DND-41 (cell line): ENCODE measurements at regions not wholly inside any gene's neighbourhood (a gene's known extent, or its start where the extent isn't known, plus 50 kb on each side); places are given as distances from the start of the nearest gene placed in this dataset.

Experiments used
- ATAC-seq: fragments of 200-7000 bp; cut with Tn5 transposase; 3 replicates; pipeline ENCODE4 v1.9.1; 2021; ENCODE audit warnings: low read depth; ENCODE audit not compliant: insufficient read depth
- DNase-seq: peaks from one replicate; pipeline ENCODE4 v3.0.0-alpha.2; 2020
- H2AFZ ChIP-seq: 2 replicates; pipeline ENCODE4 v1.6.0; 2012; ENCODE audit warnings: low read depth, low read length
- H3K27ac ChIP-seq: 2 replicates; pipeline ENCODE4 v1.5.1; 2012; ENCODE audit warnings: low read length, inconsistent platforms
- H3K27me3 ChIP-seq: fragments of 200-600 bp; sonication (generic); 2 replicates; pipeline ENCODE4 v1.6.0; 2012; ENCODE audit warnings: low read length, mild to moderate bottlenecking, inconsistent platforms; ENCODE audit not compliant: insufficient read depth, poor library complexity
- H3K36me3 ChIP-seq: 2 replicates; pipeline ENCODE4 v1.5.1; 2012; ENCODE audit warnings: low read length, inconsistent platforms; ENCODE audit not compliant: insufficient read depth
- H3K4me1 ChIP-seq: 2 replicates; pipeline ENCODE4 v1.5.1; 2012; ENCODE audit warnings: mild to moderate bottlenecking, low read length; ENCODE audit not compliant: insufficient read depth
- H3K4me2 ChIP-seq: 2 replicates; pipeline ENCODE4 v1.6.0; 2012; ENCODE audit warnings: mild to moderate bottlenecking, moderate library complexity, low read length, inconsistent platforms; ENCODE audit not compliant: insufficient read depth
- H3K4me3 ChIP-seq, 2 experiments: fragments of 200-600 bp in 1 of 2; shearing (Covaris generic) in 1 of 2; 2 replicates each; pipeline ENCODE4 v1.5.1; 2012 to 2016; ENCODE audit warnings: inconsistent platforms in 2 of 2, low read length in 2 of 2, mild to moderate bottlenecking in 2 of 2, low read depth in 1 of 2, moderate library complexity in 1 of 2
- H3K79me2 ChIP-seq: 2 replicates; pipeline ENCODE4 v1.6.0; 2012; ENCODE audit warnings: low read length, inconsistent platforms; ENCODE audit not compliant: insufficient read depth
- H3K9ac ChIP-seq: 2 replicates; pipeline ENCODE4 v1.6.0; 2012; ENCODE audit warnings: low read depth, mild to moderate bottlenecking, inconsistent platforms, low read length, moderate library complexity
- H3K9me3 ChIP-seq: 2 replicates; pipeline ENCODE4 v1.5.1; 2012; ENCODE audit warnings: low read length, moderate library complexity, mild to moderate bottlenecking, inconsistent platforms; ENCODE audit not compliant: insufficient read depth, severe bottlenecking
- H4K20me1 ChIP-seq: 2 replicates; pipeline ENCODE4 v1.6.0; 2012; ENCODE audit warnings: low read length; ENCODE audit not compliant: insufficient read depth
- EZH2 ChIP-seq: IDR thresholded peaks from 3 replicates; pipeline ENCODE4 v1.6.1; 2012; ENCODE audit warnings: borderline replicate concordance, low read depth, mild to moderate bottlenecking, moderate library complexity, low read length, inconsistent platforms; ENCODE audit not compliant: severe bottlenecking
- TF ChIP-seq, protein P1 (sequence below): IDR thresholded peaks from 2 replicates; pipeline ENCODE4 v1.5.1; 2012; ENCODE audit warnings: borderline replicate concordance, low read length, moderate library complexity, mild to moderate bottlenecking; ENCODE audit not compliant: poor library complexity, severe bottlenecking; ENCODE audit errors: extremely low read depth

DNA sequence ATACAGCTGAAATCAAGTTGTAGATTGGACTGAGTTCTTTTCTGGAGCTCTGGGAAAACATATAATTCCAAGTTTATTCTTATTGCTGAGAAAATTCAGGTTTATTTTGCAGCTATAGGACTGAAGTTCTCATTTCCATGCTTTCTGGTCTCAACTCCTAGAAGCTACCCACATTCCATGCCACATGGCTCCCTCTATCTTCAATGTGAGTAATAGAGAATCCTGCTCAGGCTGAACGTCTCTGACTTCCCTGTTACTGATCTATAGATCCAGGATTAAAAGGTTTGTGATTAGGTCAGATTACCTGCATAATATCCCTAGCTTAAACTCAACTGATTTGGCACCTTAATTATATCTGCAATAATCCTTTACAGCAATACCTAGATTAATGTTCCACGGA, 453.8 kb upstream of the MC4R start:
- Histone ChIP-seq H3K27me3 (no peaks in the 10 kb centered on the region), H3K27ac (no peak overlapping the region), H3K4me3 (no peak overlapping the region), H3K36me3 (no peaks in the 10 kb centered on the region), H3K9ac (no peak overlapping the region), H3K9me3 (no peaks in the 10 kb centered on the region), H3K4me1 (no peaks in the 10 kb centered on the region), H3K79me2 (no peaks in the 10 kb centered on the region), H4K20me1 (no peaks in the 10 kb centered on the region), H2AFZ (no peak overlapping the region), H3K4me2 (no peak overlapping the region)
- DNase-seq = no peak
- no peak for TF ChIP-seq EZH2
- TF ChIP-seq, protein P1, sequence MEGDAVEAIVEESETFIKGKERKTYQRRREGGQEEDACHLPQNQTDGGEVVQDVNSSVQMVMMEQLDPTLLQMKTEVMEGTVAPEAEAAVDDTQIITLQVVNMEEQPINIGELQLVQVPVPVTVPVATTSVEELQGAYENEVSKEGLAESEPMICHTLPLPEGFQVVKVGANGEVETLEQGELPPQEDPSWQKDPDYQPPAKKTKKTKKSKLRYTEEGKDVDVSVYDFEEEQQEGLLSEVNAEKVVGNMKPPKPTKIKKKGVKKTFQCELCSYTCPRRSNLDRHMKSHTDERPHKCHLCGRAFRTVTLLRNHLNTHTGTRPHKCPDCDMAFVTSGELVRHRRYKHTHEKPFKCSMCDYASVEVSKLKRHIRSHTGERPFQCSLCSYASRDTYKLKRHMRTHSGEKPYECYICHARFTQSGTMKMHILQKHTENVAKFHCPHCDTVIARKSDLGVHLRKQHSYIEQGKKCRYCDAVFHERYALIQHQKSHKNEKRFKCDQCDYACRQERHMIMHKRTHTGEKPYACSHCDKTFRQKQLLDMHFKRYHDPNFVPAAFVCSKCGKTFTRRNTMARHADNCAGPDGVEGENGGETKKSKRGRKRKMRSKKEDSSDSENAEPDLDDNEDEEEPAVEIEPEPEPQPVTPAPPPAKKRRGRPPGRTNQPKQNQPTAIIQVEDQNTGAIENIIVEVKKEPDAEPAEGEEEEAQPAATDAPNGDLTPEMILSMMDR = no peak
- ATAC-seq = no peak

DNA sequence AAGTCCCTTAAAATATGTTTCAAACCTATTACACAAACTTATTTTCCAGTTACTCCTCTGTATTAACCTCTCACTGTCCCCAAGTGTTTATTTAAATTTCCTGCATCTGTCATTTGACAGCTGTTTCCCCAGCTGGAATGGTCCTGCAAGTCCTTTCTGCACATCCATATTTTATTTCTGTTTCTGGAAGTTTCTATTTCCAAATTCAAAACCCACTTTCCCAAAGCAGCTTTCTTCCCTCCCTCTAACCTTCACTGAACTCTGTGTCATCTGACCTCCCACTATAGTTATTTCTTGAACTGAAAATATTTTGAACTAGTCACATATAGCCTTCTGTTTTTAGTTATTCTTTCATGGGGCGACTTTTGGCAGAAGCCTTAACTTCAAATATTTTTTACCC, 459.4 kb upstream of the MC4R start:
- Histone ChIP-seq H4K20me1 (no peaks in the 10 kb centered on the region), H3K27ac (no peak overlapping the region), H3K4me3 (no peak overlapping the region), H2AFZ (no peak overlapping the region), H3K36me3 (no peaks in the 10 kb centered on the region), H3K4me1 (no peaks in the 10 kb centered on the region), H3K9me3 (no peaks in the 10 kb centered on the region), H3K9ac (no peak overlapping the region), H3K27me3 (peaks cover 4% of the 10 kb centered on the region), H3K4me2 (no peak overlapping the region), H3K79me2 (no peaks in the 10 kb centered on the region)
- no peak for ATAC-seq
- DNase-seq = no peak
- TF ChIP-seq, protein P1 = no peak
- TF ChIP-seq EZH2 = no peak

DNA sequence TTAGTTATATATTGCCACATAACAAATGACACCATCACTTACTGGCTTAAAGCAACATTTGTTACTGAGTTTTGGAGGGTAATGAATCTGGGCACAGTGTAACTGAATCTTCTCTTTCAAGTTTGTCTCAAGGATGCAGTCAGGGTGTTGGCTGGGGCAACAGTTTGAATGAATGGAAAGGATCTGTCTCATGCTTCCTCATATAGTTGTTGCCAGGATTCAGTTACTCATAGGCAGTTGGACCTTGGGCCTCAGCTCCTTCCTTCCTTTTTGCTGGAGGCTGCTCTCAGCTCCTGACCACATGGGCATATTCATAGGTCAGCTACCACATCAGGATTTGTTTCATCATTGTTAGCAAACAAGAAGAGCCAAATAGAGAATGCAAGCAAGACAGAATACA, 466.1 kb upstream of the MC4R start:
- Histone ChIP-seq H3K27me3 (peaks cover 4% of the 10 kb centered on the region), H3K79me2 (no peaks in the 10 kb centered on the region), H3K27ac (no peak overlapping the region), H3K9ac (no peak overlapping the region), H3K4me3 (no peak overlapping the region), H4K20me1 (no peaks in the 10 kb centered on the region), H3K4me2 (no peak overlapping the region), H3K4me1 (no peaks in the 10 kb centered on the region), H2AFZ (no peak overlapping the region), H3K9me3 (no peaks in the 10 kb centered on the region), H3K36me3 (no peaks in the 10 kb centered on the region)
- no peak for TF ChIP-seq EZH2
- TF ChIP-seq, protein P1 = no peak
- ATAC-seq = no peak
- no peak for DNase-seq

GRCh38 chr18:60846396-60846795, 473.8 kb upstream of the MC4R start:
- ATAC-seq (no peak), DNase-seq (no peak)
- no peaks in the 10 kb centered on the region for H3K27me3 ChIP-seq
- no peaks in the 10 kb centered on the region for H3K79me2 ChIP-seq
- H3K9me3 ChIP-seq = no peaks in the 10 kb centered on the region
- no peak overlapping the region for H3K4me3 ChIP-seq
- no peaks in the 10 kb centered on the region; the same call in 1 of the 2 replicates for H3K4me1 ChIP-seq
- H3K27ac ChIP-seq = no peak overlapping the region
- no peak overlapping the region for H3K9ac ChIP-seq
- H4K20me1 ChIP-seq = no peaks in the 10 kb centered on the region
- H3K36me3 ChIP-seq = no peaks in the 10 kb centered on the region
- H3K4me2 ChIP-seq = no peak overlapping the region
- no peak overlapping the region for H2AFZ ChIP-seq
- TF ChIP-seq, protein P1 = no peak
- TF ChIP-seq EZH2 = no peak
